GM19467 (cell line): ENCODE measurements at regions not wholly inside any gene's neighbourhood (a gene's known extent, or its start where the extent isn't known, plus 50 kb on each side); places are given as distances from the start of the nearest gene placed in this dataset.

Experiments
- ATAC-seq: cut with Tn5 transposase; IDR thresholded peaks from one replicate; pipeline ENCODE4 v1.9.1; 2021; ENCODE audit warnings: mild to moderate bottlenecking, moderate library complexity; ENCODE audit not compliant: unreplicated experiment

DNA sequence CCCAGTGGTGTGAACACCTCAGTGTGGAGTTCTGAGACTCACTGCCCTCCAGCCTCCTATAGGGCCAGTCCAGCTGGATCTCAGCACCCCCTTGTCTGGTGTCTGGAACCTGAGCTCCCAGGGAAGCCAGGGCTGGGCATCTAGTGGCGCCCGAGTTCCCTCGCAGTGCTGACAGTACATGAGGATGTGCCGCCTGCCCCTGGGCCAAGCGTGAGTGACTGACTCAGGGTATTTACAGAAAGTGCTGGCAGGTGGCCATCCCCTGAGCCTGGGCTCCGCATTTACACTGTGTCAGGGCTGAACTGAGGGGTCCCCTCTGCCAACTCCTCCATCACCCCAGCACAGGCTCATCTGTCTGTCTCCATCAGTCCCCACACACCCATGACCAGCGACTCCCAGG is 185.3 kb downstream of the BRD1 start:
- no peak for ATAC-seq

DNA sequence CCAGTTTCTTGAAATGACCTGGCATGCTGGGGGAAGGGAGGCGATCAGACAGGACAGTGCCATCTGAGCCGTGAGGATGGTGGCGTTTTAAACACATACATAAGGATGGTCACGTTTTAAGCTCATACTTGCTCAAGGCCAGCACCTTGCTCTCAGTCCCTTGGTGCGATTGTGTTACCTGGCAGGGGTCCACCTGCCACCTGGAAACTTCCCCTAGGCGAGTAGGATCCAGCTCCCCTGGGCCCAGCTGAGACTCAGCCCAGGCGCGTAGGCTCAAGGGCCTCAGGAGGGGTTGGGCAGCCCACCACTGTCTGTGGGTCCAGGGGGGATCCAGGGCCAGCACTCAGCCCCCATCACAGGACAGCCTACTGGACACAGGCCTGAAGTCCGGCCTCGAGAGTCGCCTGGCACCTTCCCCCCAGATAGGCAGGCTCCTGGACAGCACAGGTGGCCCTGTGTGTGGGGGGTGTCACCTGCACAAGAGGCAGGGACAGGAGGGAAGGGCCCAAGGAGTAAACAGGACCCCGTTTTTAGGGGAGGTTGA is 185.8 kb downstream of the BRD1 start:
- no peak for ATAC-seq

DNA sequence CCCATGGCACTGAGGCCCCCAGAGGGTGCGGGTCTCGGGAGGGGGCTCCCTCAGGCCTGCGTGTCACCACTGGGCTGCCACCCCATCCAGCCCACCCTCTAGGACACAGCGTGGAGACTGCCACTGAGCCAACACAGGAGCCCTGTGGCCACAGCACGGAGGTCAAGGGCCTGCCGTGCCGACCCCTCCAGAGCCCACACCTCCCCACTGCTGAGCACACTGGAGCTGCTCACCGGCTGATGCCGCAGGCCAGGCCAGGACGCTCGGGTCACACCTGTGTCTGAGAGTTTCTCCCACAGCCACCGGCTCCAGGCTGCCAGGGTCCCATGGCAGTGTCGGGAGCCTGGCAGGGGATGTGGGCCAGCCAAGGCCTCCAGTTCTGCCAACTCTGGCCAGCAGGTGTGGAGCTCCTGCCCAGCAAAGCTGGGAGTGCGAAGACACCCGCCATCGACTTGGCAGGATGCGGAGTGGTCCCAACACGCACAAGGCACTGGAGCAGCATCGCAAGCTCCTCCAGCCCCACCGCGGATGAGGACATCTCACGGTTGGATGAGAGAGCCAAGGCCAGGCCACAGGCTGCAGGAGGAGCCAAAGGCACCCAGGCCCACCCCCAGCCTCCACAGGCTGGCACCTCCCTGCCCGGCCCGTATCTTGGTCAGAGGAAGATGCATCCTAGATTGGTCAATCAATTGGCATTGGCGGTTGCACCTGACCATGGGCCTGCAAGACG is 187.1 kb downstream of the BRD1 start:
- no peak for ATAC-seq

DNA sequence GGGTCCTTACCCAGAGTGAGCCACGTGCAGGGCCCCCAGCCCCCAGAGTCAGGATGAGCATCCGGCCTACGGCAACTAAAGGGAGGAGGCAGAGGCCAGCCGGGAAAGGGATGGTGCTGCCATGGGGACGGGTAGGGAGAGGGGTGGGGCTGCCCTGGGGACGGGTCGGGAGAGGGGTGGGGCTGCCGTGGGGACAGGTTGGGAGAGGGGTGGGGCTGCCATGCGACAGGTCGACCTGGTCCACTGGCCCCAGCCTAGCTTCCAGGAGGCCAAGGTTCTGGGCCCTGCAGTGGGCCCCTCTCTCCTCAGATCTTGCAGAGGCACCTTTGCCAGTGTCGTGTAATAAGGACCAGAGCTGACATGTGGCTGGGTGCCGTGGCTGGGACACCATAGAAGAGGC is 187.7 kb downstream of the BRD1 start:
- no peak for ATAC-seq

DNA sequence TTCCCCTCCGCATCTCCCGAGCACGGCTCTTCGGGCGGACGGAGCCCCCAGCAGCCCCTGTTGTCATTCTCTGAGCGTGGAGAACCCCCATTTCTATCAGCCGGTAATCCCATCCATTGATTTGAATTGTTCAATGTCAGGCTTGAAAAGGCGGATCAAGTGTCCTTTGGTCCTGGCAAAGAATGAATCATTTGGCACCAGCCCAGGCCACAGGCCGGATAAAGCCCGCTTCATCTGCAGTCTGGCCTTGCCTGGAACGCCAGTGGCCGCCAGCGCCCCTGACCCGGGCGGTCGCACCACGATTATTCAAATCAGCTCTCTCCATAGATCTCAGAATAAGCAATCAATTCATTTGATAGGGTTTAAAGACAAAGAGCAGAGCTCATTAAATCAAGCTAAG is 188.9 kb downstream of the BRD1 start:
- no peak for ATAC-seq

DNA sequence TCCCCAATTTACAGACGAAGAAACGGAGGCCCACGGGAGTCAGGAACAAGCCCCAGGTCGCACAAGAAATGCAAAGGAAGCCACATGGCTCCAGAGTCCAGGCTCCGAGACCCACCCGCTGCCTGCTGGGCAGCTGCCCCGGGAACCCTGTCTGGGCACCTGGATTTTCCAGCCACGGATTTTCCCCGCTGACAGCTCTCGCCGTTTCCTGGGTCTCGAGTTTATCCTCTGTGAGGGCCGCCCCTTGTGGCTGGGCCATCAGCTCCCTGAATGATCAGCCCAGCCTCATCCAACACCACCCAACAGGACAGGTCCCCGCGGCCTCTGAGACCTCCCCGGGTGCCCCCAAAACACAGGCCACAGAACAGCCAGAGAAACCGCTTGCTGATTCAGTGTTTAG is 189.7 kb downstream of the BRD1 start:
- ATAC-seq, result no peak

DNA sequence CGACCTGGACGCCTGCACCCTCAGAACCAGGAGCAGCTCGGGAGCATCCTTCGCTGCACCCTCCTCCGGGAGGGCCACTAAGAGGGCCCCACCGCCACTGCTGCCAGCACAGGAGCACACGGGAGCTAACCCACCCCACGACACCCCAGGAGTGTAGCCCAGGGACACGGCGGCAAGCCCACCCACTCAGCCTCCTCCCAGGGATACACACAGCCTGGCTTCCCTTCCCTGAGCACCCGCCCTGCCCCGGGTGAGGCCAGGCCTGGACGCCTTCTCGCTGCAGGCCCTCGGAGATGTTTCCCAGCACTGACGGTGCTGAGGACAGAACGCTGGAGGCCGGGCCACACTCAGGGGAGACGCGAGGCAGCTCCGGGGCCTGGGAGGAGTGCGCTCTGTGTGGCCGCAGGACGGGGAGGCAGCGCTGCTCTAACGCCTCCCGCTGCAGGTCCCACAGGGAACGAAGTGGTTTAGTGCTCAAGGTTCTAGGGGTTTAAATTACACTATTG is 190.4 kb downstream of the BRD1 start:
- no peak for ATAC-seq

DNA sequence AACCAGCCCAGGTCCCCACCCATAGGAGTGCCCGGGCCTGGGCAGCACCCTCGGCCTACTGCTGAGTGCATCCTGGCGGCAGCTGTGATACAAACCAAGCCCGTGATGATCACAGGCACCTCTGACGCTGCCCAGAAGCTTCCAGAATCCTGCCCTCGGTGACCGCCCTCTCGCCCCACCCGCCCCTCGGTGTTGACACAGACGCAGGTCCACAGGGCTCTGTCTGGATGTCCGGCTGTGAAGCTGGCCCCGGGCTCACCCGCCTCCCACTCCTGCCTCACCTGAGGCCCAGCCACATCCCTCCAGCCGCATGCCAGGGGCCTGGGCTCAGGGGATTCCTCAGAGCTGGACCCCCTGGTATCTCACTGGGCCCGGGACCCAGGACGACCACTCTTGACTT is 191.0 kb downstream of the BRD1 start:
- ATAC-seq, result no peak

DNA sequence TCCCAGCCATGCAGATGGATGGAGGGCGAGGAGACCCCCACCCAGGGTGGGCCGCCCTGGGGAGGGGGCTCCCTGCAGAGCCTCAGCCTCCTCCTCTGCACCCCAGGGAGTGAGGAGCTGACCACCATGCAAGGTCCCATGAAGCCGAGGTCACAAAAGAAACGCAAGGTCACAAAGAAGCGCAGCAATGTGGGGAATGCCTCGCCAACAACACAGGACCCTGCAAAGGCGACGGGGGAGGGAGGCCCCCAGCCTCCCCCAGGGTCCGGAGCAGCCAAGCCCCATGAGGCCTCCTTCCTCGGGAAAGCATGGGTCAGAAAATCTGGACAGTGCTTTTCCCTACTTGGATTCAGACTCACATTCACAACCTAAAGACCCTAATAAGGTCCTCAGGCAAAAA is 191.5 kb downstream of the BRD1 start:
- ATAC-seq, result no peak

DNA sequence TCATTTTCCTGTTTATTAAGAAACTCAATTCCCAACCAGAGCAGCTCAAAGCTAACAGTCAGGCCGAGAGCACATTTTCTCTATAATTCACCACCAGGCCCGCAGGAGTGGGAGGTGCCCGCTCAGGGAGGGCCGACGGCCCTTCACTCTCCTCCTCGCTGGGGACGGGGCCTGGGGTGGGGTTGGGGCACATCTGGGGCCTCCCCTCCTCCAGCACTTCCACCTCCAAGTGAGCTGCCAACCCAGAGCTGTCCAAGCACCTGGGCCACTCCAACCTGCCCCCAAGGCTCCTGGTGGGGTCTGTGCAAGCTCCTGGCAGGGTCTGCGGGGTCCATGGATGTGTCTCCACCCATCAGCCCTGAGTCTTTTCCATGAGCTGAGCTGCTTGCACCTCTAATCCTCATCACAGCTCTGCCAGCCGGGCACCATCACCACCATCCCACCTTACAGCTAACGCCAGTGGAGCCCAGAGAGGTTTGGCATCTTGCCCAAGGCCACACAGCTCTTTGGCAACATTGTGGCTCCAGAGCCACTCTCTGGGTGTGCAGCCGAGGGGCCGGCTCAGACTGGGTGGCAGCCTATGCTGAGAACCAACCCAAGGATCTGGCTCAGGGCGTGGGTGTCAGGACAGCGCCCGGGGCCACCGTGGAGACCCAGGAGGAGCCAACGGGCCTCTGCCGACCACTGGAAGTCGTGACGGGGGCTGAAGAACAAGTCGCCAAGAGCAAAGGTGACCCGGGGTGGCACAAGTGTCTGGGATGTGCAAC is 193.5 kb downstream of the BRD1 start:
- ATAC-seq, result no peak

DNA sequence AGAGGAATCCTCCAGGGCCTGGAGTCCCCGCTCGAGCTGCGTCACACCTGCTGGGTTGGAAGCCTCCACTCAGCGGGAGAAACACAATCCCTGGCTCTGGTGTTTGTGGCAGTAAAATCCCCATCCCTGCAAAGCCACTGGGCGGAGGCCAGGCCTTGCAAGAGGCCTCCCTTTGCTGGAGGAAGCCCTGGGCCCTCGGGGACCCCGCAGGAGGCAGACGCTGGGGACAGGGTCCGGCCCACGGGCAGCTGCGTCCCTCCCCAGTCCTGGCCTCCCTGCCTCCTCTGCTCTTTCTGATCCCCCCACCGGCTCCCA is 194.7 kb downstream of the BRD1 start:
- no peak for ATAC-seq

DNA sequence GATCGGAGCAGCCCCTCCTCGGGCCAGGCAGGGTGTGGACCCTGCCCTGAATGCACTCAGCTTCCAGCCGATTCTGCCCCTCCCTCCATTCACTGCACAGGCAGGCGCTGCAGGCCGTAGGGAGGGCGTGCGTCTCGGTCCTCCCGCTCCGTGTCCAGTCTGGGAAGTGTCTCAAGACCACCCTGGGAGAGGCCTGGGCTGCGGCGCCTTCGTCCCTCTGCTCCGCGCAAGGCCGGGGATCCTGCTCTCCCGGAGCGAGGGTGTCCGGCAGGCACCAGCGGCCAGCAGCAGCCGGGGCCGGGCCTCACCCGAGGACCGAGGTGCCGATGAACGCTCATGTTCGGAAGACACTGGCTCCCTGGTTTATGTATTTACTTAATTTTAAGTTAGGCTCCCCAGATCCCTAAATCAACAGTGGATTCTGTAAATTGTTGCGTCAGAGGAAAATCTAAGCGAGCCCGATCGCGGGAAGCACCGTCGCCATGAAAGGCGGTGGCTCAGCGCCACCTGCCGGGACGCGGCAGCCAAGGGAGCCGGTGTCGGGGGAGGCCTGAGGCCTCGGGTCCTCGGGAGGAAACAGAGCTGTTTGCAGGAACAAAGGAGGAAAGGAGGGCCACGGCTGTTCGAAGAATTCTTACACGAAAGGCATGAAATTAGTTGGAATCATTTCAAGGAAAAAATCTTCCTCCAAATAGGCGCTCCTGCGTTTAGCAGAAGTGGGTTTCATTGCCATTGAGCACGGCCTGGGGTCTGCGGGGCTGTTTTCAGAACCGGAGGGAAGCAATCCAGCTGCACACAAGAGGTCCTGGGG is 195.3 kb downstream of the BRD1 start:
- no peak for ATAC-seq

DNA sequence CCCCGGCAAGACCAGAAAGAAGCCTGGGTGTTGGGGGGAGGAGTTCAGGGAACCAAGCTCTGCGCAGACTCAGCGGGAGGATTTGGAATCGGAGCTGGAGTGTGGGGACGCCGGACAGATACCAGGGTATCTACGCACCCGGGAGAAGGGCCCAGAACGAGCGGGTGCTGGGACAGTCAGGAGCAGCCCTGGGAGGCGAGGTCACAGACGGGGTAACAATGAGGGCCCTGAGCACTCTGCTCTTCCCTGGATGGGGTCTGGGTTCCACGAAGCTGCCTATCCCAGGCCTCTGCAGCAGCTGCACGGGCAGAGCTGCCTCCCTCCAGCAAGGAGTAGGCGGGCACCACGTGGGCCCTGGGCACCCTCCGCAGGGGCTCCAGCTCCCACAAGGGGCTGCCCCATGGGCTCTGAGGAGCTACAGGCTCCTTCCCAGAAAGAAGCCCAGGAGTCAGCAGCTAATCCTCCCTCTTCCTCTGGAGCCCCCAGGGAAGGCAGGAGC is 197.2 kb downstream of the BRD1 start:
- ATAC-seq, result no peak

DNA sequence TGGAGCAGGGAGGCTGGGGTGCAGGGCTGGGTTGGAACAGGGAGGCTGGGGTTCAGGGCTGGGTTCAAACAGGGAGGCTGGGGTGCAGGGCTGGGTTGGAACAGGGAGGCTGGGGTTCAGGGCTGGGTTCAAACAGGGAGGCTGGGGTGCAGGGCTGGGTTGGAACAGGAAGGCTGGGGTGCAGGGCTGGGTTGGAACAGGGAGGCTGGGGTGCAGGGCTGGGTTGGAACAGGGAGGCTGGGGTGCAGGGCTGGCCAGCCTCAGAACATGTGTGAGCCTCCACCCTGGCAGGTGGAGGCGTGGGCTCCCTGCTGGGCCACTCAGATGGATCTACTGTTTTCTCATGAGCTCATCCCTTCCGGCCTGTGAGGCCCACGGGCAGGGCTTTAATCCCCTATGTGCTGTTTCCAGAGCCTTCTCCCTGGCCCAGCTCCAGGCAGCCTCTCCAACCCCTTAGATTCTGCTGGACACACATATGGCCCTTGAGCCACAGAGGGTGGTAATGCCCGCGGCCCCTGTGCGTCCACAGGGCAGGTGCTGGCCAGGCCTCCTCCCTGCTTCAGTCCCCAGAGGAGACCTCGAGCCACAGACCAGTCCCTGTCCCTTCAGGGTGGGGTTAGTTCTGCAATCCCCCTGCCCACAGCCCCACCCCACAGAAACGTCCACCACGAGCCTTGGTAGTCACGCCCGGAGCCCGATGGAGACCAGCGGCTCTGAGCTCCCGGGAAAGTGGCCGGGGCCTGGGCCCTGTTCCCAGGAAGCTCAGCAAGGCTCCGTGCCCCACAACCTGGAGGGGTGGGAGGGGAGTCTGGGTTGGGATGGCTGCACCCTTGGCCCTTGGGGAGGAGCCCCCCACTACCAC is 197.9 kb downstream of the BRD1 start:
- no peak for ATAC-seq

DNA sequence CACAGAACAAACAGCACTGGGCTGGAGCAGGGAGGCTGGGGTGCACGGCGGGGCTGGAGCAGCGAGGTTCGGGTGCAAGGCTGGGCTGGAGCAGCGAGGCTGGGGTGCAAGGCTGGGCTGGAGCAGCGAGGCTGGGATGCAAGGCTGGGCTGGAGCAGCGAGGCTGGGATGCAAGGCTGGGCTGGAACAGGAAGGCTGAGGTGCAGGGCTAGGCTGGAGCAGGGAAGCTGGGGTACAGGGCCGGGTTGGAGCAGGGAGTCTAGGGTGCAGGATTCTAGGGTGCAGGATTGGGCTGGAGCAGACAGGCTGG is 198.5 kb downstream of the BRD1 start:
- ATAC-seq, result no peak

DNA sequence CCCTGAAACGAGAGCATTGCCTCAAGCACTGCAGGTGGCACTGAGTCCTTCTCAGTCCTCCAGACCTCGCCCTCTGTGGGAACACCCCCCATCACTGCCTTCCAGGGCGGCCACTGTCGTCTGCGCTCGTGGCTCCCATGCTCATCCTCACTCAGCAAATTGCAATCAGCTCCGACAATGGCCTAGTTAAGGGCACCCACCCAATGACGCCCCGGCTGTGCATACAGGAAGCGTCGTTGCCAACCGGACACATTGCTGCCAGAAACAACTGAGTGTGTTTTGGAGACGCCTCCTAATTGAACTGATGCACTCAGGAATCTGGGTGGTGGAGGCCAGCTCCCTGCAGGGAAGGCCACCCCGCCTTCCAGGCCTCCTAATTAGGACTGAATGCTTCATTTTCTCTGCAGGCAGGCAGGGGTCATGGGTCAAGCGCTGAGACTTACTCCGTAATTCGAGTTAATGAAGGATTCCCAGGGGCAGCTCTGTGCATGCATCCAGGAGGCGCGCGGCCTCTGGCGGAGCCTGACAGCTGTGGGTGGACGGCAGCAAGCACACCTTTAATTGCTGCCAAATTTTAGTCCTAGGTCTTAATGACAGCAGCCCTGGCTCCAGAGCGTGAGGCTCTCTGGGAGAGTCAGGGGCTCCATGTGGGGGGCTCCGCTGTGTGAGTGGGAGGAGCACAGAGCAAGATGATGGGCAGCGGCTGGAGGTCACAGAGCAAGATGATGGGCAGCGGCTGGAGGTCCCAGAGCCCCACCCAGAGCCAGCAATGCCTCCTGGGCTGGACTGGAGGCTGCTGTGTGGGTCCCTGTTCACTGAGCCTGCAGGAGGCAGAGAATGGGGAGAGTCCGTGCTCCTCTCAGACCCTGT is 199.0 kb downstream of the BRD1 start:
- no peak for ATAC-seq

DNA sequence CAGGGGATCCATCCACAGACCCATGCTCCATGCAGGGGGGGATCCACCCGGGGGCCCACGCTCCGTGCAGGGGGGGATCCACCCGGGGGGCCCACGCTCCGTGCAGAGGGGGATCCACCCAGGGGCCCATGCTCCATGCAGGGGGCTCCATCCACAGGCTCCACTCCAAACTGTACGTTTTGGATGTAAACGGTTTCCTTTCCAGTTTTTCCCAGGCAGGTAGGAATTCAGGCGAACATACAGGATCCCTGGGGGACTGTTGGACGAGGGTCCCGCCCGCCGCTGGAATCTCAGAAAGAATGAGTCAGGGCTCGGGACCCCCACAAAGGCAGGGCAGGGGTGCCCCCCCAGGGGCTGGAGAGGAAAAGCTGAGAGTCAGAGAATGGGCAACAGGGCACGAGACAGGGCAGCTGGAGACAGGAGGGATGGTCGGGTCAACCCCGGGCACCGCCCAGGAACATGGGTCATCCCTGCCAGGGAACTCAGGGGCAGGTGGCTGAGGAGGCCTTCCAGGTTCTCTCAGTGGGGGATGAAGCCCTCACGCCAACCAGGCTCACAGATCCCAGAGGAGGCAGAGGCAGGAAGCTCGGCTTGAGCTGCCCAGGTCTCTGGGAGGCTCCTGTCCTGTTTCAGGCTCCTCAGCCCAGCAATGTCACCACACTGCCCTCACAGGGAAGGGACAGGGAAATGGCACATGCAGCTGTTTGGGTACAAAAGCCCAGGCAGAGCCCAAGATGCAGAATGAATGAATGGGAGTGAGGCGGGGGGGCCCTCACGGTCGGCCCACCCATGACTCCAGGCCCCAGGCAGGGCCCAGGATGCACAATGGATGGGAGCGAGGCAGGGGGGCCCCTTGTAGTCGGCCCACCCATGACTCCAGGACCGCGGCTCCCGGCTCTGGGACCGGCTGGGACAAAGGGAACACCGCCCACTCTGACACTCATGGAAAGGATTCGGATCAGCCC is 200.2 kb downstream of the BRD1 start:
- ATAC-seq, result no peak
